ENCODE measurements at regions not wholly inside any gene's neighbourhood (a gene's known extent, or its start where the extent isn't known, plus 50 kb on each side); places are given as distances from the start of the nearest gene placed in this dataset.

DNA sequence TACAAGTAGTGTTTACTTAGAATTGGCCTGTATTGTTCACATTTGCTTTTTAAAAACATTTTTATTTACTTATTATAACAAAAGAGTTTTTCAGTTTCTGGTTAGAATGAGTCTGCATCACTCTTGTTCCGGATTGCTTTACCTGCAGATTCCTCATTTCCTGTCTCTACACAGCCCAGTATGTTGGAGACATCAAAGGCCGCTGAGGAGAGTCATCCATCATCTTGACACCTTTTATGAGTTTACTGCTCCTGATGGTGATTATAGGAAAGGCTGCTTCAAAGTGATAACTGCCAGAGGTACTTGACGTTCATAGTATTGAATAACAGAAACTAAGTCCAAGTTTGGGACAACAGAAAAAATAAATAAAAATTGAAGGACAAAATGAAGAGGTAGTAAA is 490.5 kb upstream of the CA10 start:
- H3K27ac Mint-ChIP-seq: no peak overlapping the region
- CTCF ChIA-PET: no interaction called here
- peaks cover 3% of the 10 kb centered on the region for H3K9me3 Mint-ChIP-seq
- H3K4me3 Mint-ChIP-seq: no peak overlapping the region
- no peaks in the 10 kb centered on the region for H3K4me1 Mint-ChIP-seq (ENCODE audit: low read depth)
- TF ChIP-seq, protein P1, sequence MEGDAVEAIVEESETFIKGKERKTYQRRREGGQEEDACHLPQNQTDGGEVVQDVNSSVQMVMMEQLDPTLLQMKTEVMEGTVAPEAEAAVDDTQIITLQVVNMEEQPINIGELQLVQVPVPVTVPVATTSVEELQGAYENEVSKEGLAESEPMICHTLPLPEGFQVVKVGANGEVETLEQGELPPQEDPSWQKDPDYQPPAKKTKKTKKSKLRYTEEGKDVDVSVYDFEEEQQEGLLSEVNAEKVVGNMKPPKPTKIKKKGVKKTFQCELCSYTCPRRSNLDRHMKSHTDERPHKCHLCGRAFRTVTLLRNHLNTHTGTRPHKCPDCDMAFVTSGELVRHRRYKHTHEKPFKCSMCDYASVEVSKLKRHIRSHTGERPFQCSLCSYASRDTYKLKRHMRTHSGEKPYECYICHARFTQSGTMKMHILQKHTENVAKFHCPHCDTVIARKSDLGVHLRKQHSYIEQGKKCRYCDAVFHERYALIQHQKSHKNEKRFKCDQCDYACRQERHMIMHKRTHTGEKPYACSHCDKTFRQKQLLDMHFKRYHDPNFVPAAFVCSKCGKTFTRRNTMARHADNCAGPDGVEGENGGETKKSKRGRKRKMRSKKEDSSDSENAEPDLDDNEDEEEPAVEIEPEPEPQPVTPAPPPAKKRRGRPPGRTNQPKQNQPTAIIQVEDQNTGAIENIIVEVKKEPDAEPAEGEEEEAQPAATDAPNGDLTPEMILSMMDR (IDR thresholded peaks at IDR 0.05): no peak
- intact Hi-C loops (cut with micrococcal nuclease): no loop called here
- no peak for ATAC-seq
- POLR2A ChIA-PET: no interaction called here
- no peak for DNase-seq
- no peaks in the 10 kb centered on the region for H3K27me3 Mint-ChIP-seq
- no peaks in the 10 kb centered on the region for H3K36me3 Mint-ChIP-seq (ENCODE audit: low read depth)

DNA sequence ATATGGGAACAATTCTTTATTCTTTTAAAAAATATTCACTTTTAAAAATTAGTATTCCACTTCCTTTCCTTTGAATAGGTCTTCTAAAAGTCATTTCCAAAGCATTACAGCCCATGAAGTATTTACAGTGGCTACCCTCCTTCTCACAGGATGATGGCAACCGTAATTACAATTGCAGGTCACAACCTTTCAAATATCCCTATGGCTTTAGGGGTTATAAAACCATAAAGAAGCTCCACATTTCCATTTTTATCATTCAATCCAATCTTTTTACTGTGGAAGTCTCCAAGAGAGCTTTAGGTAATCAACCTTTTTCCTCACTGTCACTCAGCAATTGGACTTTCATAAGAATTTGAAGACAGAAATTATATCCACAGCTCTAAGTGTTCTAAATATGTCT is 488.9 kb upstream of the CA10 start:
- Mint-ChIP-seq H3K36me3 (ENCODE audit: low read depth) (no peaks in the 10 kb centered on the region), H3K9me3 (peaks cover 3% of the 10 kb centered on the region), H3K27ac (no peak overlapping the region), H3K4me1 (ENCODE audit: low read depth) (no peaks in the 10 kb centered on the region), H3K4me3 (no peak overlapping the region), H3K27me3 (no peaks in the 10 kb centered on the region)
- intact Hi-C loops (cut with micrococcal nuclease): no loop called here
- CTCF ChIA-PET: interaction anchor here (0.7 kb wide), 1 partner anchor 112 kb away, joined by 3 read pairs; no protein-coding TSS in a partner anchor
- POLR2A ChIA-PET: no interaction called here
- TF ChIP-seq, protein P1 (IDR thresholded peaks at IDR 0.05): no peak
- ATAC-seq (no peak), DNase-seq (no peak)

DNA sequence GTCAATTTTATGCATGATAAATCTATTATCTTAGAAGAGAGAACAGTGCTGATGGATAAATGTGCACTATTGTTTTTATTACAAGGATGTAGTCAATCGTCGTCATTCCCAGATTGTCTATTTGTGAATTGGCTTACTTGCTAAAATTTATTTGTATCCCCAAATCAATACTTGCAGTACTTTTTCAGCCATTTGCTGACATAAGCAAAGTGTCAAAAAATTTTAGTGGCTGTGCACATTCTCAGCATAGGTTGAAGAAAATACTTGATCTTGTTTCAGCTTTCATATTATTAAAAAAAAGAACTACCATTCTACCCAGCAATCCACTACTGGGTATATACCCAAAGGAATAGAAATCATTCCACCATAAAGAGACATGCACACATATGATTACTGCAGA is 477.9 kb upstream of the CA10 start:
- no peak for ATAC-seq
- Mint-ChIP-seq H3K27me3 (no peaks in the 10 kb centered on the region), H3K4me3 (no peak overlapping the region), H3K9me3 (peaks cover 14% of the 10 kb centered on the region), H3K4me1 (ENCODE audit: low read depth) (no peaks in the 10 kb centered on the region), H3K36me3 (ENCODE audit: low read depth) (no peaks in the 10 kb centered on the region), H3K27ac (no peak overlapping the region)
- TF ChIP-seq, protein P1 (IDR thresholded peaks at IDR 0.05): no peak
- intact Hi-C loops (cut with micrococcal nuclease): no loop called here
- DNase-seq: no peak
- ChIA-PET POLR2A (no interaction called here), CTCF (no interaction called here)

DNA sequence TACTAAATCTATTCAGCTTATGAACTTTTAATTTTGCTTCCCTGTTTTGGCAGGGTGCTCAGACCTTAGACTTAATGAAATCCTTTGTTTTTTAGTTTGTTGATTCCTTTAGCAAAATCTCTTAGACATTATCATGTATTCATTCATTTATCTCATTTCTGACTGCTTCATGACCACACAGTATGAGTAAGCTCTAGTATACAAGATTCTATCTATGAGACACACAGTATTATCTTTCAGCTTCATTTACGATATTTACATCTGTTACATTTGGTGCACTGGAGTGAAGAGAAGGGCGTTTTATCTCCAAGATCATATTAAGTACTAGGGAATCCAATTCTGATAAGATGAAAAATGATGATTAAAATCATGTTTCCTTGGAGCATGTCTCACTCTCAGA is 448.1 kb upstream of the CA10 start:
- Mint-ChIP-seq H3K36me3 (ENCODE audit: low read depth) (no peaks in the 10 kb centered on the region), H3K9me3 (peaks cover 5% of the 10 kb centered on the region), H3K27me3 (no peaks in the 10 kb centered on the region), H3K27ac (no peak overlapping the region), H3K4me1 (ENCODE audit: low read depth) (no peaks in the 10 kb centered on the region), H3K4me3 (no peak overlapping the region)
- ATAC-seq (no peak), DNase-seq (no peak)
- intact Hi-C loops (cut with micrococcal nuclease): no loop called here
- ChIA-PET POLR2A (no interaction called here), CTCF (no interaction called here)
- TF ChIP-seq, protein P1 (IDR thresholded peaks at IDR 0.05): no peak

DNA sequence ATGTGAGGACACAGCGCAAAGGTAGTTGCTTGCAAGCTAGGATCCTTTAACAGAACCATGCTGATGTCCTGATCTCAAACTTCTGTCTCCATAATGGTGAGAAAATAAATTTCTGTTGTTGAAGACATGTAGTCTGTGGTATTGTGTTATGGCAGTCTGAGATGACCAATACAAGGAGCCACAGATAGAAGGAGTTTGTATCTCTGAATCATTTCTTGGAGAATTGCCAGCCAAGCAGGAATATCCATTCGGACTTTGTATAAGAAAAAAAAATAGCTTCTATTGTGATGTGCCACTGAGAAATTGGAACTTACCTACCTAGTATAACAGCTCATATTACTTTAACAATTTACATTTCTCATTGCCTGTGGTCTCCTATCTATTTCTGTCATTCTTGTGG is 447.6 kb upstream of the CA10 start:
- no peaks in the 10 kb centered on the region for H3K27me3 Mint-ChIP-seq
- intact Hi-C loops (cut with micrococcal nuclease): no loop called here
- no peak overlapping the region for H3K27ac Mint-ChIP-seq
- no peaks in the 10 kb centered on the region for H3K36me3 Mint-ChIP-seq (ENCODE audit: low read depth)
- H3K4me1 Mint-ChIP-seq (ENCODE audit: low read depth): no peaks in the 10 kb centered on the region
- DNase-seq (no peak), ATAC-seq (no peak)
- ChIA-PET POLR2A (no interaction called here), CTCF (no interaction called here)
- TF ChIP-seq, protein P1 (IDR thresholded peaks at IDR 0.05): no peak
- no peak overlapping the region for H3K4me3 Mint-ChIP-seq
- H3K9me3 Mint-ChIP-seq: peaks cover 5% of the 10 kb centered on the region

Data from activated CD8-positive, alpha-beta T cell treated with anti-CD3 and anti-CD28 coated beads for 36 hours (primary cell).